ENCODE measurements at regions not wholly inside any gene's neighbourhood (a gene's known extent, or its start where the extent isn't known, plus 50 kb on each side); places are given as distances from the start of the nearest gene placed in this dataset.
"Not testable (repeated sequence)": the region's sequence is repeated elsewhere in the genome, so short reads cannot be mapped to it uniquely, and the experiment has no call there.

- TF ChIP-seq CTCF (IDR thresholded peaks at IDR 0.05); EZH2 (IDR thresholded peaks at IDR 0.05; ENCODE audit: borderline replicate concordance, insufficient read depth, low read depth, low read length, poor library complexity, severe bottlenecking): not testable (repeated sequence)
Observed at GRCh38 chr20:64328595-64329250, 73.2 kb downstream of the PCMTD2 start.

Measured in B cell (primary cell).